Right ventricle myocardium superior (tissue), 1 donor: ENCODE measurements at regions not wholly inside any gene's neighbourhood (a gene's known extent, or its start where the extent isn't known, plus 50 kb on each side); places are given as distances from the start of the nearest gene placed in this dataset.
"Not testable (repeated sequence)": the region's sequence is repeated elsewhere in the genome, so short reads cannot be mapped to it uniquely, and the experiment has no call there.

Experiments
- ATAC-seq: fragments of 200-7000 bp; cut with Tn5 transposase; one replicate; pipeline ENCODE4 v1.9.1; 2020; ENCODE audit warnings: mild to moderate bottlenecking; ENCODE audit not compliant: poor library complexity
- DNase-seq: peaks from one replicate; pipeline ENCODE4 v3.0.0-alpha.2; 2020
- intact Hi-C: fragments of 100-400 bp; cut with DNase I; formaldehyde crosslinking; loops from one replicate; pipeline ENCODE4 v1.11.2; 2022
- donor health status: DM: no; HTN: yes; CAD: no; lungs with severe emphysema.

DNA sequence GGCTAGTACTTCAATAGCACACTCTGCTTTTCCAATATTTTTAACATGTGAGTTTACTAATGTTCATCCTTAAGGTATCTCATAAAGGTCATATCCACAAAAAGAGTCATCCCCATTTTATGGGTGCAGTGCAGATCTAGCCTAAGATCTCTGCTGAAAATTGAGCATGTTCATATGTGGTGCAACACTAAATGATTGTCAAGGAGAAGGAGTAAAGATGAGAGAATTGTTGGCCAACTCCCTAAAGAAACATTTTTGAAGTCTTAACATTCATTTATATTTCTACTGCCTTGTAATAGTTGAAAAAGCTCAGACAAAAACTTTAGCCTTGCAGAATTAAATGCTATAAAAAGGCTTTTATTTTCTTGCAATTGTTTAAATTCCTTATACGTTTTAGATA is 1159.6 kb downstream of the TBL1XR1 start:
- DNase-seq (no peak), ATAC-seq (no peak)
- intact Hi-C loops: no loop called here

- intact Hi-C loops: no loop called here
- DNase-seq (no peak), ATAC-seq (no peak)
Measured at GRCh38 chr3:176032043-176032442, 1165.2 kb downstream of the TBL1XR1 start.

GRCh38 chr3:176016203-176016602 is 1157.1 kb downstream of the NAALADL2 start:
- intact Hi-C loops, ATAC-seq, DNase-seq: not testable (repeated sequence)

GRCh38 chr3:176015228-176015627 is 1156.1 kb downstream of the NAALADL2 start:
- intact Hi-C loops, ATAC-seq, DNase-seq: not testable (repeated sequence)

GRCh38 chr3:176009256-176009655 is 1150.1 kb downstream of the NAALADL2 start:
- intact Hi-C loops: no loop called here
- no peak for ATAC-seq
- no peak for DNase-seq

DNA sequence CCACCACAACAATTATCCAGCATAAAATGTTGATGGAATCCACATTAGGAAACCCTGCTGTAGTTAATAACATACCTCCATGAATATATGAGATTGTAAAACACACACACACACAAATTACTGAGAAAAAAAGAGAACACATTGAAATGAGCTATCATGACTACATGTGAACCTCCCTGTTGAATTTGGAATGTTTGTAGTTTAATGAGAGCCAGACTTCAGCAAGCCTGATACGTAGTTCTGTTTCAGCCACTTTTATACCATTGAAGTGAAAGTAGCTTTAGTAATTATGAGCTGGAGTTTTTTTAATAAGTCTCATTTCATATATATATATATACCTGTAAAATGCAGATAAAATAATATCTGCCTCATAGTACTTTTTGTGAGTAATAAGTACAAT is 1146.4 kb downstream of the NAALADL2 start:
- ATAC-seq: no peak
- DNase-seq: no peak
- intact Hi-C loops: no loop called here

DNA sequence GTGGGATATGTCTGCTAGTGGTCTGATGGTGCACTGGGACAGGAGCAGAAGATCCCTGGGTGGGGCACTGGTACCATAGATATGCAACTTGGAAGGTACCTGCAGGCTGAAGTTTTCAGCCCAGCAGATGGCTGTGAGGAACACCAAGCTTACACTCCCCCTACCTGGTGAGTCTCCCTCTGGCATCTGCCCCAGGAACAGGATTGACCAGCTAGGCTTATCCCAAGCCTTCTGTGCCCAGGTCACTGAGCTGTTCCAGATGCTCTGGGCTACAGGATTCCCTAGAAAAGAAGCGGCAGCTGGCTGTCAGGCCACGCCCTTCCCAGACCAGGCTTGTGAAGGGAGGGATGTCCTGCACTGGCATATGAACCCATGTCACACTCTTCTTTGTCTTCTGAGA is 1130.0 kb downstream of the NAALADL2 start:
- ATAC-seq (no peak), DNase-seq (no peak)
- intact Hi-C loops: no loop called here

- ATAC-seq (no peak), DNase-seq (no peak)
- intact Hi-C loops: no loop called here
Measured at GRCh38 chr3:175988401-175988800, 1129.3 kb downstream of the NAALADL2 start.

DNA sequence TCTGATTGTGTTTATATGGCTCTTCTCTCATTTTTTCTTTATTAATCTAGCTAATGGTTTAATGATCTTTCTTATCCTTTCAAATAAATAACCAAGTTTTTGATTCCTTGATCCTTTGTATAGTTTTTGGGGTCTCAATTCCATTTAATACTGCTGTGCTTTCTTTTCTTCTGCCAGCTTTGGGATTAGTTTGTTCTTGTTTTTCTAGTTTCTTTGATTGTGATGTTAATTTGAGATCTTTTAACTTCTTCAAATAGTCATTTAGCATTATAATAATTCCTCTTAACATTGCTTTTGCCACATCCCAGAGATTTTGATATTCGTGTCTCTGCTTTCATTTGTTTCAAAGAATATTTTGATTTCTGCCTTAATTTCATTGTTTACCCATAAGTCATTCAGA is 1126.6 kb downstream of the NAALADL2 start:
- DNase-seq: no peak
- intact Hi-C loops: no loop called here
- no peak for ATAC-seq

DNA sequence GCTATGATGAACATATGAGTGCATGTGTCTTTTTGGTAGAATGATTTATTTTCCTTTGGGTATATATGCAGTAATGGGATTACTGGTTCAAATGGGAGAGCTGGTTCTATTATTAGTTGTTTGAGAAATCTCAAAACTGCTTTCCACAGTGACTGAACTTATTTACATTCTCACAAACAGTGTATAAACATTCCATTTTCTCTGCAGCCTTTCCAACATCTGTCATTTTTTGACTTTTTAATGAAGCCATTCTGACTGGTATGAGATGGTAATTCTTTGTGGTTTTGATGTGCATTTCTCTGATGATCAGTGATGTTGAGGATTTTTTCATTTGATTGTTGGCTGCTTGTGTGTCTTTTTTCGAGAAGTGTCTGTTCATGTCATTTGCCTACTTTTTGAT is 1124.2 kb downstream of the NAALADL2 start:
- ATAC-seq: no peak
- intact Hi-C loops: no loop called here
- DNase-seq: no peak

GRCh38 chr3:175980486-175981090 is 1121.5 kb downstream of the NAALADL2 start:
- intact Hi-C loops: no loop called here
- no peak for DNase-seq
- no peak for ATAC-seq

- no peak for DNase-seq
- intact Hi-C loops: no loop called here
- no peak for ATAC-seq
Measured at GRCh38 chr3:175977968-175978752, 1119.0 kb downstream of the NAALADL2 start.

GRCh38 chr3:175969456-175969855 is 1110.3 kb downstream of the NAALADL2 start:
- no peak for ATAC-seq
- no peak for DNase-seq
- intact Hi-C loops: no loop called here

GRCh38 chr3:175965036-175965435 is 1105.9 kb downstream of the NAALADL2 start:
- DNase-seq: no peak
- intact Hi-C loops: no loop called here
- no peak for ATAC-seq

DNA sequence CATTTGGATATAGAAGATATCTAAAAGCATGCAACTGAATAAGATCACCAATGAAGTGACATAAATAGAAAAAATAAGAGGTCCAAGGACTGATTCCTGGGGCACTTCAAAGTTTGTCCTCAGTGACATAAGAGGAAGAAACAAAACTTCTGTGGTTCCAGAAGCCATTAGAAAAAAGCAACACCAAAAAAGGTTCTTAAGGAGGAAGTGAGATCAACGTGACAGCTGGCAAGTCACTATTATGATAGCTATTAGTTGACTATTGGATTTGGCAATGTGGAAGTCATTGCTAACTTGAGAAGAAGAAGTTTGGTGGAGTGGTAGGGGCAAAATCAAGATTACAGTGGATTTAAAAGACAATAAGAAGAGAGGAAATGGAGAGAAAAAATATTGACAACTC is 1098.3 kb downstream of the NAALADL2 start:
- intact Hi-C loops: no loop called here
- DNase-seq (no peak), ATAC-seq (no peak)

DNA sequence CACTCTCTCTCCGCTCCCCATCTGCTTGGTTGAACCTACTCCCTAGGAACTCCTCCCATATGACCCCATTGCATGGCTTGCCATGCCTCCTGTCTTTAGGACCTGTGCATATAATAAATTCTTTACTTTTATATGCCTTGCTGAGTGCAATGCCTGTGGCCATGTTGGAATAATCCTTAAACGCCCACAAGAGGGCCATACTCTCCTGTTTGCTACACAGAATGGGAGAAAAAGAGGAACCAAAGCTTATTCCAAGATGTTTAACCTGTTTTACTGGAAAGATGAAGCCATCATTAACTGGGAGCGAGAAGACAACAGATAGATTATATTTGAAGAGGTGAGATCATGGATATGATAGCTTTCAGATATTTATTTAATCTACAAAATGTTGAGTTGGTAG is 1097.8 kb downstream of the NAALADL2 start:
- no peak for ATAC-seq
- DNase-seq: no peak
- intact Hi-C loops: no loop called here

- ATAC-seq: no peak
- no peak for DNase-seq
- intact Hi-C loops: no loop called here
Measured at GRCh38 chr3:175951047-175951694, 1092.0 kb downstream of the NAALADL2 start.

DNA sequence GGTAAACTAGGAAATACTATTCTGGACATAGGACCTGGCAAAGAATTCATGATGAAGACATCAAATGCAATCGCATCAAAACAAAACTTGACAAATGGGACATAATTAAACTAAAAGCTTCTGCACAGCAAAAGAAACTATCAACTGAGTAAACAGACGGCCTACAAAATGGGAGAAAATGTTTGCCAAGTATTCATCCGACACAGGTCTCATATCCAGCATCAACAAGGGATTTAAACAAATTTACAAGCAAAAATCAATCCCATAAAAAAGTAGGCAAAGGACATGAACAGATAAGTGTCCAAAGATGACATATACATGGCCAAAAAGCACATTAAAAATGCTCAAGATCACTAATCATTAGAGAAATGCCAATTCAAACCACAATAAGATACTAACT is 1088.9 kb downstream of the NAALADL2 start:
- intact Hi-C loops: no loop called here

DNA sequence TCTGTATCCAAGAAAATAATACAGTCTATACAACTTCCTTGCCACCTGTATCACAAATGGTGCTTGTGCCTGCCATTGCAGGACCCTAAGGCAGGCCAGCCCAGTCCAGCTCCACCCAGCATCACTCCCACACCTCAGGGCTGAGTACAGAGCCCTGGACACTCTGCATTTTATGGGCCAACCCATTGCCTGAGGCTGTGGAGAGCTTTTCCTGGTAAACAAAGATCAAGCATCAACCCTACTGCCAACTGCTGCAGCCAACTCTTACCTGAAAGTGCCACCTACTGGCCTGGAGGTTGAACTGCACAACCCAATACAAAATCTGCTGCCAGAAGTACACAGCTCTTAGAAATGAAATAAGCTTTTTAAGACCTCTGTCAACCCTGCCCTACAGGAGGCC is 1082.2 kb downstream of the NAALADL2 start:
- intact Hi-C loops: no loop called here
- ATAC-seq (no peak), DNase-seq (no peak)

More for the DNA sequence above, 1088.9 kb downstream of the NAALADL2 start:
- DNase-seq: no peak
- no peak for ATAC-seq

DNA sequence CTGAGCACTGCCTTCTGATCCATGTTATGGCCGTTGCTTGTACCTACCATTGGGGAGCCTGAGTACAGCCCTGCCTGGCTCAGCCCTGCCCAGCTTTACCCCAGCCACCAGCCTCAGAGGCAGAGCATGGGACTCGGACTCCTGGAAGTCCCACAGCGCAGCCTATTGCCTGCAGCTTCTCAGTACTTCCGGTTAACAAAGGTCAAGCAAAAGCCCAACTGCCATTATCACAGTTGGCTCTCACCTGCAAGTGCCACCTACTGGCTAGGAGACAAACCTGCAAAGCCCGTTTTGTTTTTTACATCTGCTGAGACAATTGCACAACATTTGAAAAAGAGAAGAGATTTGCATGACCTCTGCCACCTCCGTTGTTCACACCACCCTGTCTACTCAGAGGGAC is 1081.7 kb downstream of the NAALADL2 start:
- intact Hi-C loops: no loop called here
- ATAC-seq (no peak), DNase-seq (no peak)
